ENCODE measurements at regions not wholly inside any gene's neighbourhood (a gene's known extent, or its start where the extent isn't known, plus 50 kb on each side); places are given as distances from the start of the nearest gene placed in this dataset.
A peak's percentile ranks its signal among the peaks of the same experiment; 100 is the strongest.

GRCh38 chr15:53400986-53401385 is 358.5 kb downstream of the WDR72 start:
- DNase-seq (ENCODE audit: low spot score) = no peak

- DNase-seq (ENCODE audit: low spot score) = peak; percentile 30
These were observed 362.3 kb downstream of the WDR72 start for GRCh38 chr15:53397041-53397616.

- DNase-seq (ENCODE audit: low spot score) = peak; percentile 20
These were observed 363.6 kb downstream of the WDR72 start for GRCh38 chr15:53395871-53396270.

GRCh38 chr15:53390549-53390948 is 368.9 kb downstream of the WDR72 start:
- DNase-seq (ENCODE audit: low spot score) = no peak

DNA sequence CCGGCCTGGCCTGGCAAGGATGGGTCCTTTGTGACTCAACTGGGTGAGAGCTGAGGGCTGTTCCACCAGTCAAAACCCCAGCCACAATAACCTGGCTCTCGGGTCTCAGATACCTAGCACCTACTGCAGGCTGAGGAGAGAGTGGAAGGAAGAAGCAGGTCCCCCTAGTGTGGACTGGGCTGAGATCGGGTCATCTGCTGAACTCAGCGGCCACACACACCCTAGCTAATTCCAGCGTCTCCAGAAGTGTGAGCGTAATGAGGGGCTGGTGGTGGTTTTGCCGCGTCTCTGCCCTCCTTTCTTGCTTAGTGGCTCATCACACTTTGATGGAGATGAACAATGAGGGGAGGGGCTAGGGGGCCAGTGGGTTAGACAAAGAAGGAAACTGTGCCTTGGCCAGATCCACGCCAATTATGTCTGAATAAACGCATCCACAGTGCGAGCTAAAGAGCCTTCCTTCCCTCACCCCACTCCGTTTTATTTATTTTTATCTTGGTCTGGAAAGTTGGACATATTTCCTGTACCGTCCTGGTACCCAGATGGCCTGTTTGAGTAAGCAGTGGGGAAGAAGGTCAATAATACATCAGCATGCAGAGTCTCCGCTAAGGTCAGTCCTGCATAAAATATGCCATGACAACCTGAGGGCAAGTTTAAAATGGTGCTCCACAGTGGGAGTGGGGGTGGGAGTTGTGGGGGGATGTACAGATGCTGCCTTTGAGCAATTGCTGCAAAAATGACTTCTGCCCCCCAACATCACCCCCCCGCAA is 370.0 kb downstream of the WDR72 start:
- no peak for DNase-seq (ENCODE audit: low spot score)

DNA sequence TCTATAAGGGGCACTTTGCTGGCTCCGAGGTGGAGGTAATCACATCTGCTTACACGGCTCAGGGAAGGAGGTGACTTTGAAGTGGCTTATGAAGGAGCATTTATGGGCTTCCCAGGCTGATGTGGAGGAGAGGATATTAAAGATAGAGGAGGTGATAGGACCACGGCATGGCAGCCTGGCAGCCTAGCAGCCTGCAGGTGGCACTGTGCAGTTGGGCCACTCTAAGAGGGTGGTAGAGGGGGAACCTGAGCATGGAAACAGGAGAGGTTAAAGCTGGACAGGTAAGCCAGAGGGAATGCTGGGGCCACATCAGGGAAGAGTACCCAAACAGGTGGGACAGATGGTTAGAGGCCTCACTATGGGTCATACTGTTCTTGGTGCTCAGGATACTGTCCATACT is 375.0 kb downstream of the WDR72 start:
- DNase-seq (ENCODE audit: low spot score) = no peak

- no peak for DNase-seq (ENCODE audit: low spot score)
These were observed 381.2 kb downstream of the WDR72 start for GRCh38 chr15:53378096-53378800.

DNA sequence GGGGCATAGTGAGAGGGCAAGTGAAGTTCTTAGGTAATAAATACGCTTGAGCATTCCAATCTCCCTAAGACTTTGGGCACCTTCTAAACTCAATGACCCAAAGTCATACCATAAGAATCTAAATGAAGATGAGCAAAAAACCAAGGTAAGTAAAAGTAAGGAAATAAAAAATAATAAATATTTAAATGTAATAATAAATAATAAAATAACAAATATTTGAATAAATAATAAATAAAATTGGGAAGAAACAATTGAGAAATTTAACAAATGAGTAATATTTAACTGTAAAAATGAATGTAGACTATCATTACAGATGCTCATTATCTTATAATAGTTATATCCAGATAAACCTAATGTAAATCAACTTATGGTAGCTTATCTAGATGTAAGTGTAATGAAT is 391.7 kb downstream of the WDR72 start:
- DNase-seq (ENCODE audit: low spot score) = no peak

DNA sequence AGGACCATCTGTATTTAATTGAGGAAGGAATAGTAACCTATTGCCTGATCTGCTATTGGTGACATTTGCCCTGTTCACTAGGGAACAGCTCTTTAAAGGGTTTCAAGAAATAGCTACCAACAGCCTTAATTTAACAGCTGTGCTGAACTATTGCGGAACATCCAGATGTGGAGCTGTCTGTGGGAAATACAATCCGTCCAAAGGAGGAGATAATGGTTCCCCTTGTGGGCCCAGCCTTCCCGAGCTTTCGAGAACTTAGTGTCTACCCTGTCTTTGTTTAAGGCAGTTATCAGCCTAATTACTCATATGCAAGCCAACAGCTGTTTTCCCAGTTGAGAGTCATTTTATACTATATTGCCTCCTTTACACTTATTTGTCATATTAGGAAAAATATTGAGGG is 398.6 kb downstream of the WDR72 start:
- no peak for DNase-seq (ENCODE audit: low spot score)

DNA sequence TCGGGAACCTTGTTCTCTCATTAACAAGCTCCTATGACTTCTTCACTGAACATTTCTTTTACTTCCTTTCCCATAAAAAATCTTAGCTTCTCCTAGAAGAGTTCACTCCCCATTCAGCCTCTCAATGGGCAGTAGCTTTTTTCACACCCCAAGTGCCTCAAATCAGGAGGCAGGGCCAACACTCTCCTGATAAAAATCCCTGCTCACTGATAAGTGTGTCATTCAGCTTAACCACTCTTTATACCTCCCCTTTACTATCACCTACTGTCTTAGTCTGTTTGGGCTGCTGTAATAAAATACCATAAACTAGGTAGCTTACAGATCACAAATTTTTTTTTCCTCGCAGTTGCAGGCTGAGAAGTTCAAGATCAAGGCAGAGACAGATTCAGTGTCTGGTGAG is 400.4 kb downstream of the WDR72 start:
- no peak for DNase-seq (ENCODE audit: low spot score)

GRCh38 chr15:53354874-53355273 is 404.6 kb downstream of the WDR72 start:
- DNase-seq (ENCODE audit: low spot score) = no peak

GRCh38 chr15:53351373-53351772 is 408.1 kb downstream of the WDR72 start:
- DNase-seq (ENCODE audit: low spot score) = no peak

GRCh38 chr15:53346583-53346982 is 412.9 kb downstream of the WDR72 start:
- no peak for DNase-seq (ENCODE audit: low spot score)

GRCh38 chr15:53331328-53332190 is 427.9 kb downstream of the WDR72 start:
- DNase-seq (ENCODE audit: low spot score) = no peak

GRCh38 chr15:53328341-53328740 is 431.1 kb downstream of the WDR72 start:
- no peak for DNase-seq (ENCODE audit: low spot score)

GRCh38 chr15:53324061-53324460 is 435.4 kb downstream of the WDR72 start:
- DNase-seq (ENCODE audit: low spot score) = no peak

GRCh38 chr15:53323191-53323590 is 436.3 kb downstream of the WDR72 start:
- DNase-seq (ENCODE audit: low spot score) = no peak

- peak; percentile 30 for DNase-seq (ENCODE audit: low spot score)
These were observed 438.6 kb downstream of the WDR72 start for GRCh38 chr15:53320816-53321215.

DNA sequence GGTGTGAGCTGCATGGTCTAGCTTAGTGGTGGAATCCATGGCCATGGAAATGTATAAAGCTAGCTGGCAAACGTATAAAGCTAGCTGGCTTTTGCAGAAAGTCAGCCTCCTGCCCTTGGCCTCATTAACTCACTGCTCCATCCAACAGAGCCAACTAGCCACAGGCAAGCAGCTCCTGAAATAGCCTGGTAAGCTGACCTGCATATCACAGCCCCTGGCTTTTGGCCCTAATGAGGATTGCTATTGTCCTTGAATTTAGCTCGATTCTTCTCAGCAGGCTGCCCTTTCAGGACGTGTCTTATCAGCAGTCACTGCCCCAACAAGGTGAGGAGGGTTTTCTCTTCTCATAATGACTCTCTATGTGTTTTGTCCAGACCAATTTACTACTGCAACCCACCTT is 446.8 kb downstream of the WDR72 start:
- DNase-seq (ENCODE audit: low spot score) = no peak

GRCh38 chr15:53310709-53311108 is 448.8 kb downstream of the WDR72 start:
- no peak for DNase-seq (ENCODE audit: low spot score)

DNA sequence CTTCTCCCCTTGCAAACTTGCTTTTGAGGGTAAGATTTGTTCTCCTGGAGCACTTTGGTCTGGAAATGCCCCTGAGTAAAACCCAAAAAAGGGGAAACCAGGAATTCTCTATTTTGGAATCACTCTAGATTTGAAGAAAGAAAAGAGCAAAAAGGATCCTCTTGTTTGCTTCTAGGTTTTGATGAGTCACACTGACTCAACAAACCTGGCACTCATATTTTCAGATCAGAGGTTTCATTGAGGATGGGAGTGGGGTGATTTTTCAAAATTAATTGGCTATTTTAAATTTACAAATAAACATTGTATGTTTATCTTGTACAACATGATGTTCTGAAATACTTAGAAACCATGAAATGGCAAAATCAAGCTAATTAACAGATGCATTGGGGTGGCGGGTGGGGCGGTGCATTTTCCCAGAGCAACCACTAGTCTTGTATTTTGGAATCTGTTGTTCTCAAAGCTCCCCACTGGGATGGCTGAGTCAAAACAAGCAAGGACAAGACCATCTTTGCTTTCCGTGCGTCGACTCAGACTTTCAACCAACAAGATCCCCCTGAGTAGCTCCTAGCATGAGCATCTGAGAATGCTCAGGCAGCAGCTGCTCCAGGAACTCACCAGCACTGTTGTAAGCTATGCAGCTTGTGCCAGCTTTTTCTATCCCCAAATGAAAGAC is 451.4 kb downstream of the WDR72 start:
- DNase-seq (ENCODE audit: low spot score) = no peak

GRCh38 chr15:53305554-53305953 is 453.9 kb downstream of the WDR72 start:
- no peak for DNase-seq (ENCODE audit: low spot score)

Measured in pons (tissue), 1 donor.